HCT116 (cell line): ENCODE measurements at regions not wholly inside any gene's neighbourhood (a gene's known extent, or its start where the extent isn't known, plus 50 kb on each side); places are given as distances from the start of the nearest gene placed in this dataset.

Experiments used
- ATAC-seq: fragments of 200-7000 bp; cut with Tn5 transposase; 2 replicates; pipeline ENCODE4 v1.9.1; 2020; ENCODE audit warnings: mild to moderate bottlenecking, moderate library complexity
- BruUV-seq: library from RNA; stranded (reverse); fragments of 400-500 nt; replicated peaks from 2 replicates; lab custom pipeline; 2021; lab: Mats Ljungman, UMichigan
- CTCF ChIA-PET: fragments of 300-600 bp; sonication (Branson Sonifier 250); formaldehyde crosslinking; loops from one replicate; lab custom pipeline; 2021; ENCODE audit warnings: antibody characterized with exemption; lab: Charles Lee
- POLR2A ChIA-PET: fragments of 300-600, 350-600 bp; sonication (Branson Sonifier 250); formaldehyde crosslinking; loops from one replicate; lab custom pipeline; 2021; ENCODE audit warnings: antibody characterized with exemption; lab: Charles Lee
- RAD21 ChIA-PET, 2 experiments: fragments of 300-600 bp; sonication (Branson Sonifier 250); formaldehyde crosslinking; loops; one replicate each; lab custom pipeline; 2023; ENCODE audit warnings: low total read pairs in 2 of 2; ENCODE audit not compliant: uncharacterized antibody in 2 of 2, unreplicated experiment in 2 of 2, low non-redundant PET in 1 of 2; lab: Charles Lee
- DNase-seq: peaks from one replicate; pipeline ENCODE4 v3.0.0-alpha.2; 2010; ENCODE audit warnings: low read depth, low spot score
- H2AFZ ChIP-seq: fragments of 200-600 bp; shearing (Covaris generic), sonication (generic); 2 replicates; pipeline ENCODE4 v1.6.1; 2017; ENCODE audit warnings: low read depth, mixed run types, mixed read lengths, antibody characterized with exemption, low read length; ENCODE audit not compliant: poor library complexity, severe bottlenecking
- H3K27ac ChIP-seq: 2 replicates; pipeline ENCODE4 v1.5.1; 2012; ENCODE audit warnings: low read depth, low read length
- H3K27me3 ChIP-seq: fragments of 200-600 bp; sonication (generic); 2 replicates; pipeline ENCODE4 v1.6.1; 2016; ENCODE audit warnings: mixed run types, low read length, mixed read lengths; ENCODE audit not compliant: insufficient read depth
- H3K36me3 ChIP-seq, 2 experiments: fragments of 200-500 bp in 1 of 2; fragments of 200-600 bp in 1 of 2; sonication (Bioruptor generic) in 1 of 2; sonication (generic) in 1 of 2; 2 replicates each; pipeline versions ENCODE4 v1.5.1 to v1.6.1; 2014 to 2016; ENCODE audit warnings: low read length in 2 of 2, inconsistent platforms in 1 of 2, mixed read lengths in 1 of 2, mixed run types in 1 of 2; ENCODE audit not compliant: insufficient read depth in 2 of 2, control insufficient read depth in 1 of 2
- H3K4me1 ChIP-seq, 2 experiments: fragments of 200-600 bp in 1 of 2; sonication (generic) in 1 of 2; 2 replicates each; pipeline versions ENCODE4 v1.5.1 to v1.6.1; 2012 to 2017; ENCODE audit warnings: low read length in 2 of 2, inconsistent platforms in 1 of 2, mild to moderate bottlenecking in 1 of 2, mixed read lengths in 1 of 2, mixed run types in 1 of 2, moderate library complexity in 1 of 2; ENCODE audit not compliant: insufficient read depth in 2 of 2, control insufficient read depth in 1 of 2
- H3K4me2 ChIP-seq: fragments of 200-600 bp; sonication (generic); 2 replicates; pipeline ENCODE4 v1.6.1; 2017; ENCODE audit warnings: mixed run types, low read length, mixed read lengths
- H3K4me3 ChIP-seq, 2 experiments: fragments of 200-600 bp in 1 of 2; sonication (generic) in 1 of 2; replicated peaks in 1 of 2; 2 replicates each; pipeline ENCODE4 v1.5.1; 2011 to 2016; ENCODE audit warnings: low read length in 2 of 2, control low read depth in 1 of 2, low read depth in 1 of 2, mild to moderate bottlenecking in 1 of 2, mixed read lengths in 1 of 2, mixed run types in 1 of 2
- H3K79me2 ChIP-seq: fragments of 200-600 bp; sonication (generic); 2 replicates; pipeline ENCODE4 v1.6.1; 2017; ENCODE audit warnings: mild to moderate bottlenecking, mixed run types, low read length, moderate library complexity, mixed read lengths; ENCODE audit not compliant: insufficient read depth
- H3K9ac ChIP-seq: fragments of 200-600 bp; sonication (generic); 2 replicates; pipeline ENCODE4 v1.6.1; 2016; ENCODE audit warnings: low read length, mixed read lengths
- H3K9me2 ChIP-seq: fragments of 200-600 bp; sonication (generic), shearing (Covaris generic); 2 replicates; pipeline ENCODE4 v1.6.1; 2017; ENCODE audit warnings: mixed run types, mild to moderate bottlenecking, moderate library complexity; ENCODE audit not compliant: insufficient read depth
- H3K9me3 ChIP-seq, 2 experiments: fragments of 200-500 bp in 1 of 2; fragments of 200-600 bp in 1 of 2; sonication (Bioruptor generic) in 1 of 2; sonication (generic) in 1 of 2; 2 replicates each; pipeline ENCODE4 v1.6.1; 2014 to 2017; ENCODE audit warnings: low read length in 2 of 2, mixed read lengths in 2 of 2, inconsistent platforms in 1 of 2, low read depth in 1 of 2, mild to moderate bottlenecking in 1 of 2, mixed run types in 1 of 2, moderate library complexity in 1 of 2; ENCODE audit not compliant: control insufficient read depth in 1 of 2, insufficient read depth in 1 of 2
- H4K20me1 ChIP-seq: fragments of 200-600 bp; sonication (generic), shearing (Covaris generic); 2 replicates; pipeline ENCODE4 v1.6.1; 2017; ENCODE audit warnings: mixed run types, mild to moderate bottlenecking, moderate library complexity; ENCODE audit not compliant: insufficient read depth
- CBX3 ChIP-seq: IDR thresholded peaks from 2 replicates; pipeline ENCODE4 v1.6.1; 2012; ENCODE audit warnings: low read depth
- CEBPB ChIP-seq: IDR thresholded peaks from 2 replicates; pipeline ENCODE4 v1.6.1; 2012; ENCODE audit warnings: low read depth
- EGR1 ChIP-seq: IDR thresholded peaks from 2 replicates; pipeline ENCODE4 v1.6.1; 2012; ENCODE audit warnings: low read depth
- EZH2 ChIP-seq: fragments of 200-600 bp; sonication (generic); IDR thresholded peaks from 2 replicates; pipeline ENCODE4 v1.6.1; 2017; ENCODE audit warnings: antibody characterized with exemption, mixed run types
- FOSL1 ChIP-seq: IDR thresholded peaks from 2 replicates; pipeline ENCODE4 v1.6.1; 2012; ENCODE audit warnings: low read depth
- JUND ChIP-seq: IDR thresholded peaks from 2 replicates; pipeline ENCODE4 v1.6.1; 2012
- POLR2A ChIP-seq: IDR thresholded peaks from 2 replicates; pipeline ENCODE4 v1.7.0; 2011; ENCODE audit warnings: borderline replicate concordance; ENCODE audit not compliant: insufficient read depth, insufficient read length; ENCODE audit errors: extremely low read depth
- POLR2AphosphoS5 ChIP-seq: IDR thresholded peaks from 2 replicates; pipeline ENCODE4 v1.6.1; 2011; ENCODE audit warnings: mild to moderate bottlenecking, low read depth, low read length, moderate library complexity
- RAD21 ChIP-seq: IDR thresholded peaks from 2 replicates; pipeline ENCODE4 v1.6.1; 2012; ENCODE audit warnings: low read depth, mild to moderate bottlenecking
- SP1 ChIP-seq: IDR thresholded peaks from 2 replicates; pipeline ENCODE4 v1.6.1; 2012; ENCODE audit warnings: low read depth
- SRF ChIP-seq: IDR thresholded peaks from 2 replicates; pipeline ENCODE4 v1.6.1; 2012; ENCODE audit warnings: low read depth
- YY1 ChIP-seq: IDR thresholded peaks from 2 replicates; pipeline ENCODE4 v1.6.1; 2011; ENCODE audit warnings: low read length, low read depth, moderate library complexity, mild to moderate bottlenecking; ENCODE audit not compliant: insufficient replicate concordance; ENCODE audit errors: extremely low read depth
- ZFX ChIP-seq: fragments of 450-650 bp; IDR thresholded peaks from 2 replicates; pipeline ENCODE4 v1.6.1; 2017
- intact Hi-C: fragments of 100-400 bp; cut with micrococcal nuclease; formaldehyde crosslinking; loops from 2 replicates; pipeline ENCODE4 v1.10.0; 2022
- TF ChIP-seq, protein P1 (sequence below): IDR thresholded peaks from 2 replicates; pipeline ENCODE4 v1.6.1; 2011; ENCODE audit warnings: mild to moderate bottlenecking, low read length, moderate library complexity; ENCODE audit not compliant: insufficient replicate concordance; ENCODE audit errors: extremely low read depth
- TF ChIP-seq, protein P2 (sequence below): IDR thresholded peaks from 2 replicates; pipeline ENCODE4 v1.6.1; 2012
- TF ChIP-seq, protein P3 (sequence below): IDR thresholded peaks from 2 replicates; pipeline ENCODE4 v1.6.1; 2012
- TF ChIP-seq, protein P4 (sequence below), 3 experiments: fragments of 200-600 bp in 1 of 3; sonication (generic) in 1 of 3; IDR thresholded peaks in 2 of 3; conservative IDR thresholded peaks in 1 of 3; 2 replicates each; pipeline ENCODE4 v1.5.1; 2012 to 2017; ENCODE audit warnings: low read depth in 2 of 3, low read length in 2 of 3, antibody characterized with exemption in 1 of 3, borderline replicate concordance in 1 of 3, control low read depth in 1 of 3, mild to moderate bottlenecking in 1 of 3, mixed read lengths in 1 of 3, mixed run types in 1 of 3, moderate library complexity in 1 of 3; ENCODE audit not compliant: insufficient read depth in 1 of 3

DNA sequence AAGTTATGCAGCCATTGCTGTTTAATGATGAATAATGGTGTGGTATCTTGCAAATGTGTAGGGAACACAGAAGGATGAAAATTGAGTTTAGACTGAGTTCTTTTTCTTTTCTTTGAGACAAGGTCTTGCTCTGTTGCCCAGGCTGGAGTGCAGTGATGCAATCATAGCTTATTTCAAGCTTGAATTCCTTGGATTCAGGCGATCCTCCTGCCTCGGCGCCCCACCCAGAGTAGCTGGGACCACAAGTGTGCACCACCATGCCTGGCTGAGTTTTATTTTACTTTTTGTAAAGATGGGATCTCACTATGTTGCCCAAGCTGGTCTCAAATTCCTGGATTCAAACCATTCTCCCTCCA, 74.6 kb upstream of the TBC1D3K start:
- Histone ChIP-seq H2AFZ (peak overlapping the region; percentile 55), H3K79me2 (no peaks in the 10 kb centered on the region), H3K27me3 (no peaks in the 10 kb centered on the region), H3K9me3 (no peaks in the 10 kb centered on the region), H3K9me2 (no peaks in the 10 kb centered on the region), H3K9ac (no peak overlapping the region), H3K4me2 (peak overlapping the region; percentile 17), H4K20me1 (no peaks in the 10 kb centered on the region), H3K27ac (no peak overlapping the region), H3K36me3 (no peaks in the 10 kb centered on the region), H3K4me3 (no peak overlapping the region), H3K4me1 (peaks cover 0 to 14% of the 10 kb centered on the region in 2 experiments; a peak in 1 of 4 replicates)
- no TSS peak for BruUV-seq
- no peak for DNase-seq
- ATAC-seq = no peak
- ChIA-PET RAD21 (no interaction called here), CTCF (no interaction called here), POLR2A (no interaction called here)
- TF ChIP-seq CBX3 (0 out of 2 replicates have a peak, but pooled peaks have one; percentile 7), ZFX (no peak)
- intact Hi-C loops = no loop called here

DNA sequence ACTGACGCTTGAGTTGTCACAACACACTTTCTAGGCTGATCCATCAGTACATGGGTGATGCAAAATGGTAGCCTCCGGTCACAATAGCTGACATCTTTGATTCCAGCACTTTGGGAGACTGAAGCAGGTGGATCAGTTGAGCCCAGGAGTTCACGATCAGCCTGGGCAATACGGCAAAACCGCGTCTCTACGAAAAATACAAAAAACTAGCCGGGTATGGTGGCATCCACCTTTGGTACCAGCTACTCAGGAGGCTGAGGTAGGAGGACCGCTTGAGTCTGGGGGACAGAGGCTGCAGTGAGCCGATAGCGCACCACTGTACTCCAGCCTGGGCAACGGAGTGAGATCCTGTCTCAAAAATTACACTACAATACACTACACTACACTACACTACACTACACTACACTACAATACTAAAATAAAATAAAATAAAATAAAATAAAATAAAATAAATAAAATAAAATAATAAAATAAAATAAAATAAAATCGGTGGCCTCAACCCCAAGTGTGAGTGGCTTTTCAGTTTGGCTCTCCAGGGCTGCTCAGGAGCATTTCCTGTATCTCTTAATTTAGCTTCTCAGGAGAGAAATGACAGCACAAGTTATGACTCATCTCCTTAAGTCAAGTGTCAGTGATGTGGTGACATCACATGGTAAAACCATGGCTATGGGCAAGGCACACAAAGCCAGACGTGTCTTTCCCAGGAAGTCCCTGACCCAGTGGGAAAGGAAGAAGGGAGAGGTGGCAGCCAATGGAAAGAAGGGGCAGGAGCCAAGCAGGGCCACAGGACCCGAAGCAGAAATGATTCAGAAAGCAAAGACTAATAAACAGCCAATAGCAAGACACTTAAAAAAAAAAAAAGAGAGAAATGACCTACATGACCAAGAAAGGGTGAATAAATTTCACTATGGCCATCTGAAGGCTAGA, 75.3 kb upstream of the TBC1D3K start:
- no peak overlapping the region for H3K27ac ChIP-seq
- H3K36me3 ChIP-seq = no peaks in the 10 kb centered on the region
- H3K9me3 ChIP-seq = no peaks in the 10 kb centered on the region
- ChIA-PET RAD21 (no interaction called here), POLR2A (no interaction called here), CTCF (no interaction called here)
- peak overlapping the region; percentile 17 for H3K4me2 ChIP-seq
- no peak overlapping the region for H3K4me3 ChIP-seq
- ATAC-seq (peak; percentile 75), DNase-seq (peak; percentile 89)
- H3K9ac ChIP-seq = no peak overlapping the region
- peak overlapping the region; percentile 55 for H2AFZ ChIP-seq
- no peaks in the 10 kb centered on the region for H3K27me3 ChIP-seq
- H4K20me1 ChIP-seq = no peaks in the 10 kb centered on the region
- no peaks in the 10 kb centered on the region for H3K79me2 ChIP-seq
- H3K9me2 ChIP-seq = no peaks in the 10 kb centered on the region
- peaks cover 0 to 18% of the 10 kb centered on the region in 2 experiments; a peak in 1 of 4 replicates for H3K4me1 ChIP-seq
- BruUV-seq = no TSS peak
- intact Hi-C loops = no loop called here
- TF ChIP-seq EGR1 = no peak
- no peak for TF ChIP-seq SRF
- no peak for TF ChIP-seq CEBPB
- TF ChIP-seq POLR2A = no peak
- TF ChIP-seq, protein P1, sequence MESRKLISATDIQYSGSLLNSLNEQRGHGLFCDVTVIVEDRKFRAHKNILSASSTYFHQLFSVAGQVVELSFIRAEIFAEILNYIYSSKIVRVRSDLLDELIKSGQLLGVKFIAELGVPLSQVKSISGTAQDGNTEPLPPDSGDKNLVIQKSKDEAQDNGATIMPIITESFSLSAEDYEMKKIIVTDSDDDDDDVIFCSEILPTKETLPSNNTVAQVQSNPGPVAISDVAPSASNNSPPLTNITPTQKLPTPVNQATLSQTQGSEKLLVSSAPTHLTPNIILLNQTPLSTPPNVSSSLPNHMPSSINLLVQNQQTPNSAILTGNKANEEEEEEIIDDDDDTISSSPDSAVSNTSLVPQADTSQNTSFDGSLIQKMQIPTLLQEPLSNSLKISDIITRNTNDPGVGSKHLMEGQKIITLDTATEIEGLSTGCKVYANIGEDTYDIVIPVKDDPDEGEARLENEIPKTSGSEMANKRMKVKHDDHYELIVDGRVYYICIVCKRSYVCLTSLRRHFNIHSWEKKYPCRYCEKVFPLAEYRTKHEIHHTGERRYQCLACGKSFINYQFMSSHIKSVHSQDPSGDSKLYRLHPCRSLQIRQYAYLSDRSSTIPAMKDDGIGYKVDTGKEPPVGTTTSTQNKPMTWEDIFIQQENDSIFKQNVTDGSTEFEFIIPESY = no peak
- TF ChIP-seq YY1 = no peak
- peak; percentile 37; the same call in 1 of the 2 replicates for TF ChIP-seq SP1
- TF ChIP-seq RAD21 = no peak
- TF ChIP-seq, protein P2, sequence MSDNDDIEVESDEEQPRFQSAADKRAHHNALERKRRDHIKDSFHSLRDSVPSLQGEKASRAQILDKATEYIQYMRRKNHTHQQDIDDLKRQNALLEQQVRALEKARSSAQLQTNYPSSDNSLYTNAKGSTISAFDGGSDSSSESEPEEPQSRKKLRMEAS = peak; percentile 64; the same call in 1 of the 2 replicates
- TF ChIP-seq, protein P3, sequence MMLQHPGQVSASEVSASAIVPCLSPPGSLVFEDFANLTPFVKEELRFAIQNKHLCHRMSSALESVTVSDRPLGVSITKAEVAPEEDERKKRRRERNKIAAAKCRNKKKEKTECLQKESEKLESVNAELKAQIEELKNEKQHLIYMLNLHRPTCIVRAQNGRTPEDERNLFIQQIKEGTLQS = no peak
- TF ChIP-seq, protein P4, sequence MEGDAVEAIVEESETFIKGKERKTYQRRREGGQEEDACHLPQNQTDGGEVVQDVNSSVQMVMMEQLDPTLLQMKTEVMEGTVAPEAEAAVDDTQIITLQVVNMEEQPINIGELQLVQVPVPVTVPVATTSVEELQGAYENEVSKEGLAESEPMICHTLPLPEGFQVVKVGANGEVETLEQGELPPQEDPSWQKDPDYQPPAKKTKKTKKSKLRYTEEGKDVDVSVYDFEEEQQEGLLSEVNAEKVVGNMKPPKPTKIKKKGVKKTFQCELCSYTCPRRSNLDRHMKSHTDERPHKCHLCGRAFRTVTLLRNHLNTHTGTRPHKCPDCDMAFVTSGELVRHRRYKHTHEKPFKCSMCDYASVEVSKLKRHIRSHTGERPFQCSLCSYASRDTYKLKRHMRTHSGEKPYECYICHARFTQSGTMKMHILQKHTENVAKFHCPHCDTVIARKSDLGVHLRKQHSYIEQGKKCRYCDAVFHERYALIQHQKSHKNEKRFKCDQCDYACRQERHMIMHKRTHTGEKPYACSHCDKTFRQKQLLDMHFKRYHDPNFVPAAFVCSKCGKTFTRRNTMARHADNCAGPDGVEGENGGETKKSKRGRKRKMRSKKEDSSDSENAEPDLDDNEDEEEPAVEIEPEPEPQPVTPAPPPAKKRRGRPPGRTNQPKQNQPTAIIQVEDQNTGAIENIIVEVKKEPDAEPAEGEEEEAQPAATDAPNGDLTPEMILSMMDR (IDR thresholded peaks at IDR 0.05 in 2 of 3, conservative IDR thresholded peaks at IDR 0.05 in 1 of 3; ENCODE audit: borderline replicate concordance in 1 of 3, insufficient read depth in 1 of 3, low read depth in 2 of 3, low read length in 2 of 3) = no peak
- TF ChIP-seq FOSL1 = peak; percentile 68
- TF ChIP-seq POLR2AphosphoS5 = no peak
- TF ChIP-seq JUND = peak; percentile 66
- no peak for TF ChIP-seq EZH2
